DMS53 treated with DMSO at 0.1 percent for 48 hours (cell line): ENCODE measurements at regions not wholly inside any gene's neighbourhood (a gene's known extent, or its start where the extent isn't known, plus 50 kb on each side); places are given as distances from the start of the nearest gene placed in this dataset.

ENCODE experiments used
- DNase-seq: peaks from one replicate; lab custom pipeline; 2025; ENCODE audit not compliant: unreplicated experiment; lab: John Stamatoyannopoulos, UW

DNA sequence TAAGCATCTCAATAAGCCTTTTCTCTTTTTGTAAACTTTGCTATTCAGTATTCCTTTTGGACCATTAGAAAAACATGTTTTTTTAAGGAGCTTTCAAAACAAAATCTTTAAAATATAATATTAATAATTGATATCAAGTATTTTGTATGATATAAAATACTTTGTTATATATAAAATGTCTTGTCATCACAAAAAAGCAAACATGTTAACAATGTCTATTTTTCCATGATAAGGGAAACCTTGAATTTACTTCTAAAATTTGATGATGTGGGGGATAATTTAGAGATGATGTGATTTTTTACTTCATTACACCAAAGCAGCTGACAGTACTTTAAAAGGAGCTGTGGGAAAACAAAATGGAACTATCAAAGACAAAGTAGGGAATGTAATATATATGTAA, 887.7 kb downstream of the SI start:
- DNase-seq = no peak

DNA sequence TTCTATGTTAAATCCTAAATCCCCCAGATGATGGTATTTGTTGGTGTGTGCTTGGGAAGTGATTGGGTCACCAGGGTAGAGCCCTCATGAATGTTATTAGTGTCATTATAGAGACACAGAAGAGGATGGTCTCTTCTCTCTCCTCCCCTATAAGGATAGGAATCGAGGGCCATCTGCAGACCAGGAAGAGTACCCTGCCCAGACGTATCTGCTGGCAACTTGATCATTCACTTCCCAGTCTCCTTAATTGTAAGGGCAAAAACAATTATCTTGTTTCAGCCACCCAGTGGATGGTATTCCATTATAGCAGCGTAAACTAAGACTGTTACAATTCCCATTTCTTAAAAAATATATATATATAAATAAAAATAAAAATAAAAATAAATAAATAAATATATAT, 892.2 kb downstream of the SI start:
- DNase-seq = no peak

GRCh38 chr3:164179110-164179774, 899.1 kb downstream of the SI start:
- no peak for DNase-seq

- DNase-seq = no peak
Observed at GRCh38 chr3:164174059-164174458, 904.2 kb downstream of the SI start.

DNA sequence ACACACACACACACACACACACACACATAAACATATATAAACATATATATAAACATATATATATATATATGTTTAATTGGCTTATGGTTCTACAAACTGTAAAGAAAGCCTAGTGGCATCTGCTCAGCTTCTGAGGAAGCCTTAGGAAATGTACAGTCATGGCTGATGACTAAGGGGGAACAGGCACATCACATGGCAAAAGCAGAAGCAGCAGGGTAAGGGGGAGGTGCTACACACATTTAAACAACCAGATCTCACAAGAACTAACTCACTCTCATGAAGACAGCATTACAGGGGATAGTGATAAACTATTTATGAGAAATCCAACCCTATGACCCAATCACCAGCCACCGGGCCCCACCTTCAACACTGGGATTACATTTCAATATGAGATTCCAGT, 922.9 kb downstream of the SI start:
- no peak for DNase-seq

GRCh38 chr3:164144824-164145223, 933.5 kb downstream of the SI start:
- no peak for DNase-seq

DNA sequence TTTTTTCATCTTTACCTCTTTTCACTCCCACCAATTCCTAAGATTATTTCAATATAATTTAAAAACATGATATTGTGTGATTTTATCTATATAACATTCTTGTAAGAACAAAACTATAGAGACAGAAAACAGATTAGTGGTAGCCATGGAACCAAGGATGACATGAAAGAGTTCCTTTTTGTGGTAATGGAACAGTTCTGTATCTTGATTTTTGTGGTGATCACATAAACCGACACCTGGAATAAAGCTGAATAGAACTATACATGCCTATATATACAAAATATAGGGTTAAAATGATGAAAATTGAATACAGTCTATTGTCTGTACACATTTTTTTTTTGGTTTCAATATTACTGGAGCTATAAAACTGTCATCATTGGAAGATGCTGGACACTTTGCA, 945.4 kb downstream of the SI start:
- DNase-seq = no peak

- DNase-seq = no peak
Observed at GRCh38 chr3:164113371-164114332, 964.6 kb downstream of the SI start.

DNA sequence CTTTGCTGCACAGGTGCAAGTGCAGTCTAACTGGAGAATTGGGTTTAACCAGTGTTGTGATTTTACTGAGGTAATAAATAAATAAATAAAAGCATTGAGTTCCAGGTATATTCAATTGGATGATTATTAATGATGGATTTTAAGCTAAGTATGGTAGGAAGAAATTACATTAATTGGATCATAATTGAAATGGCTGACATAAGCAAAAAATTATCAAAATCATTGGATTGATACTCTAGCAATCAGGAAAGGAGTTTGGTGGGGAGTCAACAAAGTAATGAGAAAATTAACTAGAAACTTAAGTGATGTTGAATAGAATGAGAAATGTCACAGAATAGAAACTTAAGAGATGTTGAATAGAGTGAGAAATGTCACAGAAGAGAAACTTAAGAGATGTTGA, 981.9 kb downstream of the SI start:
- DNase-seq = no peak

DNA sequence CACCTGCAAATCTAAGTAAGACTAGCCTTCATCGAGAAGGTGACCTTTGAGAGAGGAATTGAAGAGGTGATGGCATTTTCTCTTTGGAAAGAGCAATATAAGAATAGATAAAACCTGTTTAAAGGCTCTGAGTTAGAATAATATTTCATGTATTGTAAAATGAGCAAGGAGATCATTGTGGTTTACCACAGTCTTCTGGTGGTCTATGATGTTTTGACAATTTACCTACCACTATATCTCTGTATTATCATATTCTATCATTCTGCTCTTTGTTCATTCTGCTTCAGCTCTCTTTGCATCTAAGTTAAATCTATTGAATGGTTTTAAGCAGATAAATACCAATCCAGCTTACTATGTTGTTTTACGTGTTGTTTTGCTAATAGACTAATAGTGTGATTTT, 982.3 kb downstream of the SI start:
- no peak for DNase-seq

DNA sequence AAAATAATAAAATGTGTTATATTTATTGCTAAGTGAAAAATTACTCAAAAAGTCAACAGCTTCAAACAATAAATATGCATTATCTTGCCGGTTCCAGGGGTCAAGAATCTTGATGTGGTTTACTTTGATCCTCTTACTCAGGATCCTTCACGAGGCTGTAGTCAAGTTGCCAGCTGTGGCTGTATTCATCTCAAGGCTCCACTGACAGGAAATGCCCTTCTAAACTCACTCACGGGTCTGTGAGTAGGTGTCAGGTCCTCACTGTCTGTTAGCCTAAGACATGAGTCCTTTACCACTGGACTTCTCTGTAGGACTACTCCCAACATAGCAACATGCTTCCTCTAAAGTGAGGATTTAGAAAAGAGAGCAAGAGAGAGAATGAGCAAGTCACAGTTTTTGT, 983.0 kb downstream of the SI start:
- peak; percentile 7 for DNase-seq

DNA sequence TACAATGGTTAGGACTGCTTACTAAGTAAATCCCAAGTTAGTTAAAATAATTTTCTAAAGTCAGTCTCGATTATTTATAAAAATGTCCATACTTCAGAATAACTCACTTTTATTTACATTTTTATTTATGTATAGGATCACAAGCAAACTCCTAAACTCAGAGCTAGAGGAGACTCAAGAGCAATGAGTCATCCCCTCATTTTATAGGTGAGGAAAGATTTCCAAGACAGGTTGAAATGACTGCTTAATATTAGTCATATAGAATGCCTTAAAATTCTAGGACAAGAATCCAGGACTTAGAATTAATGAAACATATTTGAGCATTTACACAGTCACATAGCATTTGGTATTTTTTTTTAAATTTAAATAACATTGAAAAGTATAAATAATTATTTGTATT, 983.8 kb downstream of the SI start:
- no peak for DNase-seq

DNA sequence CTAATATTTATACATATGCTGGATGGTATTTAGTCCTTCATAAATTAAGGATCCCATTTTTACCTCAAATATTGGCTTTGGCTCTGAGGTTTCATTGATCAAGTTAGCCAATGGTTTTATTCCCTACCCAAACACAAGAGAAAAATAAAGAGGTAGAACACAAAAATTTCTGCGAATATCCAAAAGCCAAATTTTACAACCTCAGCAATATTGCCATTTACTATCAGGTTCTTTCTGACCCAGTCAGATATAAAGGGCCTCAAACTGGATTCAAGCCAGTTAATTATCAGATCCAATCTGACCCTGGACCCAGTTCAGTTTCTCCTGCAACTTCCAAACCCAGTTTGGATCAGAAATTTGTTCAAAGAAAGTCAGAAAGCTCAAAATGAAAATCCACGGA, 998.1 kb downstream of the SI start:
- no peak for DNase-seq

- no peak for DNase-seq
Observed at GRCh38 chr3:164064298-164064697, 1014.0 kb downstream of the SI start.

GRCh38 chr3:164060923-164061322, 1017.4 kb downstream of the SI start:
- no peak for DNase-seq

GRCh38 chr3:164049847-164050246, 1028.4 kb downstream of the SI start:
- no peak for DNase-seq

DNA sequence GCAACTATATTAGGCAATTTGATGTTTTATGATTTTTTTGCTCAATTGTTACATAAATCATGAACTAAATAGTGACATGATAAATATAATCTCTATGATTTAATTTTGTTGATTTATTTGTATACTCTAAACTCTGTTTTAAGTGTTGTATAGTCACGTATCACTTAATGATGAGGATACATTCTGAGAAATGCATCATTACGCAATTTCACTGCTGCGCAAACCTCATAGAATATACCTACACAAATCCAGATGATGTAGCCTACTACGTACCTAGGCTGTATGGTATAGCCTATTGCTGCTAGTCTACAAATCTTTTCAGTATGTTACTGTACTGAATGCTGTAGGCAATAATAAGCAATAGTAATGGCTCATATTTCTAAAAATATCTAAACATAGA, 1029.8 kb downstream of the SI start:
- DNase-seq = no peak

DNA sequence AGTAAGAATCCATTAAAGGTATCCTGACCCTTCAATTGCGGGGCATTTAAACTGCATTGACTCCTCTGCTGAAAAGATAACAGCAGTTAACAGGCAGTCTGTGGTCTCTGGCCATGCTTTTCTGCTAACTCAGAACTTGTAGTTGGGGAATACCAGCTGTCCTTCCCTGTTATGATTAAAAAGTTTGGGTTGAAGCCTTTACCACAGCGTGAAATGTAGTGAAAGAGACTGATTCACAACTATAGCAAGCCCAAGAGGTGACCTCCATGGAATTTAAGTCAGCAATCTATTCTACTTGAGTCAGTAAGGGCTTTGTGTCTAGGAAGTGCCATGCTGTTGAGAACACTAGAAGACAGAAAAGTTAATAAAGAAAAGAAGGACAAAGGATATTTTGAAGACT, 1037.3 kb downstream of the SI start:
- no peak for DNase-seq

DNA sequence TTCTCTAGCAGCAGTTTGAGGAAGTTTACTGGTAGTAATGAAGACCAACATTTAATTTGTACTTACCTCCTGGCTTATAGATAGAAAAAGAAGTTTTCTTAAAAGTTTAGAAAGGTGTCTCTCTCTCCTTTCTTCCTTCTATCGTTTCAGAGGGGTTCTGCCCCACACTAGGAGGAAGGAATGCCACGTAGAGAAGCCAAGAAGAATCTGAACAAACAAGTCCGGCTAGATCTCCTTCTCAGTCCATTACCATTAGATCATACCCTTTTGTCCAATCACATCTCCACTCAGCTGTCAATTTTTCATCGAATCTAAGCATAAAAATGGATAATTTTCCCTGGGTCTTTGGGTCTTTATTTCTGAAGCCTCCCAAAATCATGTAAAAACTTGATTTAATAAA, 1048.1 kb downstream of the SI start:
- DNase-seq = no peak

GRCh38 chr3:164024786-164025185, 1053.5 kb downstream of the SI start:
- DNase-seq = no peak

DNA sequence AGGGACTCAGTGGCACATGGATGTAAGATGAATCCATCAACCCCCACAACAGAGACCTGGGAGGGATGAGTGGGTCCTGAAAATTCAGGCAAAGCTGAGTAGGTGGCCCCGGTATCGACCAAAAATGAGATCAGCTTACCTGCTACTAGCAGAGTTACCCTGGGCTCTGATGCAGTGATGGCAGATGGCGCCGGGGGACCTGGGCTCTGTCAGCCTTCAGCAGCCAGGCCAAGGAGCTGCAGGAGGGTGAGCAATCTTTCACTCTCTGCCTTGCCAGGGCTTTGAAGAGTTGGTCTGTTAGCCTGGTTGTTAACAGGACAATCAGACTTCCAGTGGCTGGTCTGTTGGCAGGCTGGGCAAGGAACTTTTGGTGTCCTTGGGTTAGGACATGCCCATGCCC, 1054.8 kb downstream of the SI start:
- no peak for DNase-seq

- DNase-seq = no peak
Observed at GRCh38 chr3:164018500-164018899, 1059.8 kb downstream of the SI start.

DNA sequence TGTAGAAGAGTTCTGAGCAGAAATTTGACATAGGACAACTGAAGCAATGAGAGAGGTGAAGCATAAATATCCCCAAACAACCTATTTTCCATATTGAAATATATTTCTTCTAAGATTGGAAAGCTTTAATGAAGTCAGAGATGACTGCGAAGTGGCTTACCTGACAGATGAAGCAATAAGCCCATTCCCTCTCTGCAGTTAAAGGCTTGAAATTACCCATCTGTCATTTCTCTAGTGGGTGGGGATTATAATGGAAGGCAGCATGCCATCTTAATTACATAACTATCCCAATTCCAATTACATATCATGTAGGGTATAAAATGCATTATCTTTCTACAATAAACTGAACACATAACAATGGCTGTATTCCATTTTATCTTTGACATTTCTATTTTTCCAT, 1070.5 kb downstream of the SI start:
- DNase-seq = no peak
